ENCODE measurements at regions not wholly inside any gene's neighbourhood (a gene's known extent, or its start where the extent isn't known, plus 50 kb on each side); places are given as distances from the start of the nearest gene placed in this dataset.
"Not testable (repeated sequence)": the region's sequence is repeated elsewhere in the genome, so short reads cannot be mapped to it uniquely, and the experiment has no call there.

- DNase-seq = peak; percentile 65
Measured at GRCh38 chr5:159504857-159505304, 174.6 kb upstream of the IL12B start.

GRCh38 chr5:159507055-159507454, 176.8 kb upstream of the IL12B start:
- no peak for DNase-seq

GRCh38 chr5:159507661-159508060, 177.4 kb upstream of the IL12B start:
- no peak for DNase-seq

- DNase-seq = no peak
Measured at GRCh38 chr5:159508344-159508743, 178.1 kb upstream of the IL12B start.

GRCh38 chr5:159509002-159509660, 178.8 kb upstream of the IL12B start:
- no peak for DNase-seq

GRCh38 chr5:159510282-159510681, 180.0 kb upstream of the IL12B start:
- peak; percentile 45 for DNase-seq

GRCh38 chr5:159511570-159511969, 181.3 kb upstream of the IL12B start:
- DNase-seq = peak; percentile 23

- DNase-seq = no peak
Measured at GRCh38 chr5:159512064-159512463, 181.8 kb upstream of the IL12B start.

- DNase-seq = no peak
Measured at GRCh38 chr5:159514229-159514810, 184.0 kb upstream of the IL12B start.

GRCh38 chr5:159515197-159515596, 184.9 kb upstream of the IL12B start:
- no peak for DNase-seq

GRCh38 chr5:159515909-159516415, 185.7 kb upstream of the IL12B start:
- peak; percentile 31 for DNase-seq

- no peak for DNase-seq
Measured at GRCh38 chr5:159518371-159518770, 188.1 kb upstream of the IL12B start.

GRCh38 chr5:159519365-159519764, 189.1 kb upstream of the IL12B start:
- no peak for DNase-seq

GRCh38 chr5:159522841-159523240, 192.6 kb upstream of the IL12B start:
- DNase-seq = no peak

GRCh38 chr5:159524279-159524678, 194.0 kb upstream of the IL12B start:
- not testable (repeated sequence) for DNase-seq

GRCh38 chr5:159525117-159525516, 194.8 kb upstream of the IL12B start:
- DNase-seq = no peak

- DNase-seq = no peak
Measured at GRCh38 chr5:159527546-159528254, 197.4 kb upstream of the IL12B start.

GRCh38 chr5:159531554-159532105, 201.3 kb upstream of the IL12B start:
- DNase-seq = no peak

- DNase-seq = peak; percentile 78
Measured at GRCh38 chr5:159533197-159533596, 202.9 kb upstream of the IL12B start.

GRCh38 chr5:159536166-159536565, 205.9 kb upstream of the IL12B start:
- DNase-seq = no peak

- no peak for DNase-seq
Measured at GRCh38 chr5:159536646-159537045, 206.4 kb upstream of the IL12B start.

- no peak for DNase-seq
Measured at GRCh38 chr5:159539678-159540077, 209.4 kb upstream of the IL12B start.

GRCh38 chr5:159543326-159543725, 213.0 kb upstream of the IL12B start:
- DNase-seq = no peak

- no peak for DNase-seq
Measured at GRCh38 chr5:159545156-159545555, 214.9 kb upstream of the IL12B start.

All from HCEC 1CT (cell line).